Suppressor macrophage (primary cell): ENCODE measurements at regions not wholly inside any gene's neighbourhood (a gene's known extent, or its start where the extent isn't known, plus 50 kb on each side); places are given as distances from the start of the nearest gene placed in this dataset.

Experiments used
- DNase-seq, 4 experiments: peaks; one replicate each; pipeline ENCODE4 v3.0.0-alpha.2; 2020 to 2022

GRCh38 chr11:119905162-119905561, 176.2 kb upstream of the NECTIN1 start:
- no peak for DNase-seq

- no peak for DNase-seq
Measured at GRCh38 chr11:119904531-119905035, 175.6 kb upstream of the NECTIN1 start.

DNA sequence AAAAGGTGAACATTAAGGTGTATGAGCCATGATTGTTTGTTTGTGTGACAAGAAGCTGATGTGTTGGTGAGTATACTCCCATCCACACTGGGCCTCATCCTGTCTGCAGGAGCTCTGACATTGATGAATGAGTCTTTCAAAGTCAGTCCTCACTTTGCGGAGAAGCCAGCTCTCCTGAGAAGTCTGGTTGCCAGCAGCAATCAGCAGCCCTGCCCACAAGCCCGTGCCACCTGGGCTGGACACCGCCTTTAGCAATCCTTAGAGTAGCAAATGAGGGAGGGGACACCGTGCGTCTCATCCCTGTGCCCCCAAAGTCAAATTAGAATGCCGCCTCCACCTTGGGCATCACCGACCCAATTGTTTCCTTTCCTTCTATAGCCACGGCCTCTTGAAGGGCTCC, 174.8 kb upstream of the NECTIN1 start:
- DNase-seq = no peak

- no peak for DNase-seq
Measured at GRCh38 chr11:119903389-119903788, 174.4 kb upstream of the NECTIN1 start.

GRCh38 chr11:119902656-119903231, 173.7 kb upstream of the NECTIN1 start:
- peak in 1 of 4 experiments; percentile 7 for DNase-seq

- DNase-seq = no peak
Measured at GRCh38 chr11:119901657-119902577, 172.9 kb upstream of the NECTIN1 start.

DNA sequence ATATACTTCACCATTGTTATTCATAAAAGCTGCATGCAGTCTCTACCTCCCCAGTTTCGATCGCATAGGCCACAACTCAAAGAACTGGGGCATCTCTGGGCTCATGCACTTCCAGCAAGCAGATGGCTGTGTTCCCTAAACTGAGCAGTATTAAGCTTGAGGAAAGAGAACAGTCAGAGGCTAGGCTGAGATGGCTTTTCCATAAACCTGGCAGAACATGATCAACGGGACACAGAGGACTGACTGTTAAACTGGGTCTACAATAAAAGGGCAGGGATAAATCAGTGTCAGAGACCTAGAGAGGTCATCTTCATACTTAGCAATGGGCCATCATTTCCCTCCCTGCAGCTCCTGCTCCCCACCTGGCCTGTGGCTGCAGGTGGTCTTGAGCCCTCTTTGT, 171.0 kb upstream of the NECTIN1 start:
- DNase-seq = no peak

- DNase-seq = no peak
Measured at GRCh38 chr11:119897576-119897975, 168.6 kb upstream of the NECTIN1 start.

DNA sequence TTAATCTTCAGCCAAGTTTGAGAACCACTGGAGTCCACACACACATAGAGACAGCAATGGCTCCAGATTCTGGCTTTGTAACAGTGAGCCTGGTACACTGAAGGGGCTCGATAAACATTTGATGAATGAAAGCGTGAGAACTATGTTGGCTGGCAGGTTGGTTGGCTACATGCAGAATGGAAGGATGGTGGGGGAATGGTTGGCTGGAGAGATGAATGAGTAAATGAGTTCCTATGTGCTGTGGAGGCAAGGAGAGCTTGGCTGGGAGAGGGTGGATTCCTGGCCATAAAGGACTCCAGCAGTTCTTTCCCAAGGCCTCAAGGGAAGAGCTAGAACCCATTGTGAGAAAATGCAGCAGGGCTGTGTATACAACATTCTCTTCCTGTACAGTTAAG, 168.0 kb upstream of the NECTIN1 start:
- no peak for DNase-seq

DNA sequence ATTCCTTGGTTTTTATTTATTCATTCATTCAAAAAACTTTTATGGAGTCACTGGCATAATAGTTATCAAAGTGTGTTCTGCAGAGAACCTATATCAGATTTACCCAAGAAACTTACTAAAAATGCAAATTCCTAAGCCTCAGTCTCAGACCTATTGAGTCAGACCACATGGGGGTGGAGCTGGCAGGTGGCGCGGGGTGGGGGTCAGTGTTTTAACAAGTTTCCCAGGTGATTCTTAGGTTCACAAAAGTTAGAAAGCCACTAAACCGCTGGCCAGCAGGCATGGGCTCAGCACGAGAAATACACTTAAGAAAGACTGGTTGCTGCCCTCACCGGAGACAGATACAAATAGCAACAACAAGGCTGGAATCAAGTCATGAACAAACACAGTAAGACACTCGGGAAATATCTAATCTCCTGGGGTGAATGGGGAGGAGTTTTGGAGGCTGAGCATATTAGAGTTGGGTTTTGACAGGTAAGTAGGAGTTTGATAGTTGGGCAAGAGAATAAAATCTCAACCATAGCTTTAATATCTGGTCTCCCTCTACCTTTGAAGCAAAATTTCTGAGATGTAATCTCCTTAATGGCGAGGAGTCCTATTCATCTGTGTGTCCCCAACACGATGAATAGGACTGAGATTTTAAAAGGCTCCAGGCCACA, 167.5 kb upstream of the NECTIN1 start:
- no peak for DNase-seq

GRCh38 chr11:119895981-119896380, 167.0 kb upstream of the NECTIN1 start:
- no peak for DNase-seq

GRCh38 chr11:119894916-119895315, 165.9 kb upstream of the NECTIN1 start:
- DNase-seq = no peak

- DNase-seq = no peak
Measured at GRCh38 chr11:119892311-119892808, 163.4 kb upstream of the NECTIN1 start.

- no peak for DNase-seq
Measured at GRCh38 chr11:119891055-119891768, 162.2 kb upstream of the NECTIN1 start.

DNA sequence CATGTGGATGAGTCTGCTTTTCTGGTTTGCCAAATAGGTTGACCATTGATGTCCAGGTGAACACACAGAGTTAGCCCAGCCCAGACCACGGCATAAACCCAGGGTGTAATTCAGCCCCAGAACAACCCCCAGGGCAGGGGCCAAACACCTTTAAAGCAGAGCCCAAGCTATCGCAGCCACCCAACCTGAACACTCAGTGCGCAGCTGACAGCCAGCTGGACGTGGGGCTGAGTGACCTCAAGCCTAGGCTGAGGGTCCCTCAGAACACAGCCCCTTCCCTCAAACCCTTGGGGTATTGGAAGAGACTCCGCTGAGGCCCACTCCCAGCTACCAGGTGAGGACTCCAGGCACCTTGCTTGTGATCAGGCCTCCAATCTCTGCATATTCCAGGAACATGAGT, 161.5 kb upstream of the NECTIN1 start:
- DNase-seq = no peak

- no peak for DNase-seq
Measured at GRCh38 chr11:119889728-119890280, 160.8 kb upstream of the NECTIN1 start.

GRCh38 chr11:119889111-119889510, 160.1 kb upstream of the NECTIN1 start:
- DNase-seq = no peak

GRCh38 chr11:119888119-119888518, 159.1 kb upstream of the NECTIN1 start:
- DNase-seq = no peak

DNA sequence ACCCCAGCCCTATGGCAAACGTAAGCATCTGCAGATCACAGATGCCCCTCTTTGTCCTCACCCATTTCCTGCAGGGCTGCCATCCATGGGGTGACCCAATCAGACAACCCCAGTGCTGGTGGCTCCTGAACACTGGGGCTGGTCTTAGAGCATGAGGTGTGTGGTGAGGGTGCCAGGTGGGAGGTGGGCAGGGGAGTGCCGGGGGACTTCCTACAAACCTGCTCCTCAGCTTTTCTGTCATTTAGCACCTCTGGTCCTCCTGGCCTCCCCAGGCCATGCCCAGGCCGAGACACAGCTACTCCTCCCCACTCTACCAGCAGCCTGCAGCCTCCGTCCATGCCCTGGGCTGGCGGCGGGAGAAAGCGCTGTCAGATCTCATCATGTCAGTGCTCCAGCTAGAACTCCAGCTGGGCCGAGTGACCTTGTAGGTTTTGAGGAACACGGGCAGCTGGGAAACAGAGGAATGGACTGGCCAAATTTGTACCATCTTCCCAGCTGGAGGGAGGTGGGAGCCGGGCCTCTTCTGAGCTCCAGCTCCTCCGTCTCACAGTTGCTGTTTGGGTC, 157.7 kb upstream of the NECTIN1 start:
- DNase-seq = no peak

DNA sequence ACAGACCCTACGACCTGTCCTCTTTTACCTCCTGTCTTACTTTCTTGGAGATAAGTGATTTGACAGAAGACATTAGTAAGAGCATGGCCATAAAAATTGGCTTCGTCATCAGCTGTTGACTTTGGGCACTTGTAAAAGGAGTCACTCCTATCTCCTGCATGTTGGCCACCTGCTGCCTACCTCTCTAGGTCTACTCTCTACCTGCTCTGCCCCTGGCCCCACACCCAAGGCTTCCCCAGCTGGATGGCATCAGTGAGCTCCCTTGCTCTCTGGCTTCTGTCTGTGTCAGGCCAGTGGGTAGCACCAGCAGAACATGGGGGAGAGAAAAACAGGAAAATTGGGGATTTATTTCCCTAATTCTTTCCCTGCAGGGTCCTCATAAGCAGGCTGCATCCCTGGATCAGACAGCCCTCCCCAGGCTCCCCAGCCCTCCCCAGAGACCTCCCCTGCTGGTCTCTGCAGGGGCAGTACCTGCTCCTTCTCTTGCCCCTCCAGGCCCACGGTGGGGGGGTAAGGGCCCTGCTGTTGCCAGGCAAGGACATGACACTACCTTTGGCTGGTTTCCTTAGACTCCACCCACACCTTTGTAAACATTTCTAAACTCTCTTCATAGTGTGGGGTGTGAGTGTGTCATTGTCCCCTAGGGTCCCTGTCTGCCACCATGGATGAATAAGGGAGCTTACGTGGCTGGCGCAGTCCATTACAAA, 157.0 kb upstream of the NECTIN1 start:
- no peak for DNase-seq

DNA sequence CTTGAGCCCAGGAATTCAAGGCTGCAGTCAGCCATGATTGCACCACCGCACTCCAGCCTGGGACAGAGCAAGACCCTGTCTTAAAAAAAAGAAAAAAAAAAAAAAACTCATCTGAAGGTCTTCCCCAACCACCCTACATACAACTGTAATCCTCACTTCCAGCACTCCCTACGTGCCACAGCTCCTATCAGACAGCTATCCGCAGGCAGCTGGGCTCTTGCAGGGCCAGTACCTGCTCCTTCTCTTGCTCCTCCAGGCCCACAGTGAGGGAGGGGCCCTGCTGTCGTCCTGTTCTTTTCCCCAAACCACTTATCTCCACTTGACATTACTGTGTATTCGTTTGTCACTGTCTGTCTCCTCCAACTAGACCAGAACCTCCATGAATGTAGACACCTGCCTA, 156.1 kb upstream of the NECTIN1 start:
- DNase-seq = no peak
